HG03457 (cell line): ENCODE measurements at regions not wholly inside any gene's neighbourhood (a gene's known extent, or its start where the extent isn't known, plus 50 kb on each side); places are given as distances from the start of the nearest gene placed in this dataset.
"Not testable (repeated sequence)": the region's sequence is repeated elsewhere in the genome, so short reads cannot be mapped to it uniquely, and the experiment has no call there.

Source experiments
- ATAC-seq: cut with Tn5 transposase; IDR thresholded peaks from one replicate; pipeline ENCODE4 v1.9.1; 2021; ENCODE audit warnings: moderate number of reproducible peaks; ENCODE audit not compliant: unreplicated experiment

- ATAC-seq = no peak
These were observed 661.7 kb downstream of the SLITRK6 start for GRCh38 chr13:85137516-85137915.

- no peak for ATAC-seq
These were observed 666.2 kb downstream of the SLITRK6 start for GRCh38 chr13:85132986-85133385.

GRCh38 chr13:85123501-85123900, 675.7 kb downstream of the SLITRK6 start:
- ATAC-seq = not testable (repeated sequence)

GRCh38 chr13:85108356-85108755, 690.9 kb downstream of the SLITRK6 start:
- no peak for ATAC-seq

- no peak for ATAC-seq
These were observed 700.0 kb downstream of the SLITRK6 start for GRCh38 chr13:85099245-85099644.

GRCh38 chr13:85095418-85096272, 703.6 kb downstream of the SLITRK6 start:
- ATAC-seq = no peak

GRCh38 chr13:85093808-85094207, 705.4 kb downstream of the SLITRK6 start:
- no peak for ATAC-seq

- ATAC-seq = no peak
These were observed 707.5 kb downstream of the SLITRK6 start for GRCh38 chr13:85091631-85092234.

GRCh38 chr13:85089186-85089585, 710.0 kb downstream of the SLITRK6 start:
- no peak for ATAC-seq

GRCh38 chr13:85080691-85081090, 718.5 kb downstream of the SLITRK6 start:
- no peak for ATAC-seq

- no peak for ATAC-seq
These were observed 722.9 kb downstream of the SLITRK6 start for GRCh38 chr13:85076343-85076742.

GRCh38 chr13:85074543-85075313, 724.5 kb downstream of the SLITRK6 start:
- no peak for ATAC-seq

- ATAC-seq = no peak
These were observed 731.0 kb downstream of the SLITRK6 start for GRCh38 chr13:85068231-85068630.

GRCh38 chr13:85040215-85040614, 759.0 kb downstream of the SLITRK6 start:
- no peak for ATAC-seq

GRCh38 chr13:85031771-85032170, 767.4 kb downstream of the SLITRK6 start:
- no peak for ATAC-seq

GRCh38 chr13:85028035-85028434, 771.2 kb downstream of the SLITRK6 start:
- ATAC-seq = no peak

- no peak for ATAC-seq
These were observed 780.1 kb downstream of the SLITRK6 start for GRCh38 chr13:85019121-85019520.

GRCh38 chr13:85013006-85013405, 786.2 kb downstream of the SLITRK6 start:
- no peak for ATAC-seq

- no peak for ATAC-seq
These were observed 789.8 kb downstream of the SLITRK6 start for GRCh38 chr13:85009447-85009846.

GRCh38 chr13:84999252-84999651, 800.0 kb downstream of the SLITRK6 start:
- ATAC-seq = no peak

GRCh38 chr13:84998681-84999080, 800.5 kb downstream of the SLITRK6 start:
- no peak for ATAC-seq

GRCh38 chr13:84997858-84998257, 801.4 kb downstream of the SLITRK6 start:
- no peak for ATAC-seq
